NOMO-1 (cell line): ENCODE measurements at regions not wholly inside any gene's neighbourhood (a gene's known extent, or its start where the extent isn't known, plus 50 kb on each side); places are given as distances from the start of the nearest gene placed in this dataset.

ENCODE experiments used
- DNase-seq, 2 experiments: peaks; one replicate each; lab custom pipeline; 2025; ENCODE audit not compliant: unreplicated experiment in 2 of 2; lab: John Stamatoyannopoulos, UW

GRCh38 chr2:100658017-100658416 lies 95.2 kb downstream of the PDCL3 start:
- no peak for DNase-seq

- no peak for DNase-seq
Measured at GRCh38 chr2:100660851-100661584, 98.2 kb downstream of the PDCL3 start.

- DNase-seq, result no peak
Measured at GRCh38 chr2:100662866-100663265, 100.1 kb downstream of the PDCL3 start.

- DNase-seq, result no peak
Measured at GRCh38 chr2:100664021-100664755, 101.4 kb downstream of the PDCL3 start.

DNA sequence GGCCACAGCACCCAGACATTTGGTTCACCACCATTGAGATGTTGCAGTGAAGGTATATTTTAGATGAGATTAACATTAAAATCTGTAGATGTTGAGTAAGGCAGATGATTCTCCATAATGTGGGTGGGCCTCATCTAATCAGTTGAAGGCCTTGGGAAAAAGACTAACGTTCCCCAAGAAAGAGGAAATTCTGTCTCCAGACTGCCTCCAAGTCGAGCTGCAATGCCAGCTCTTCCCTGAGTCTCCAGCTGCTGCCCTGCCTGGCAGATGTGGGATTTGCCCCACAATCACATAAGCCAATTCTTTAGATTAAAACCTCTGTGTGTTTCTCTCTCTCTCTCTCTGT lies 101.9 kb downstream of the PDCL3 start:
- DNase-seq, result no peak

DNA sequence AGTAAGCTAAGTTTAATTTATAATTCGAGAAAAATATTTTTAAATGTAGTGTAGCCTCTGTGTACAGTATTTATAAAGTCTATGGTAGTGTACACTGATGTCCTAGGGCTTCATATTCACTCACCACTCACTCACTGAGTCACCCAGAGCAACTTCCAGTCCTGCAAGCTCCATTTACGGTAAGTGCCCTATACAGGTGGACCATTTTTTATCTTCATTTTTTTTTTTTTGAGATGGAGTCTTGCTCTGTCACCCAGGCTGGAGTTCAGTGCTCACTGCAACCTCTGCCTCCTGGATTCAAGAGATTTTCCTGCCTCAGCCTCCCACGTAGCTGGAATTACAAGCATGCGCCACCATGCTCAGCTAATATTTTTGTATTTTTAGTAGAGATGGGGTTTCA lies 104.2 kb downstream of the PDCL3 start:
- DNase-seq, result no peak

GRCh38 chr2:100667801-100668200 lies 105.0 kb downstream of the PDCL3 start:
- DNase-seq, result no peak

DNA sequence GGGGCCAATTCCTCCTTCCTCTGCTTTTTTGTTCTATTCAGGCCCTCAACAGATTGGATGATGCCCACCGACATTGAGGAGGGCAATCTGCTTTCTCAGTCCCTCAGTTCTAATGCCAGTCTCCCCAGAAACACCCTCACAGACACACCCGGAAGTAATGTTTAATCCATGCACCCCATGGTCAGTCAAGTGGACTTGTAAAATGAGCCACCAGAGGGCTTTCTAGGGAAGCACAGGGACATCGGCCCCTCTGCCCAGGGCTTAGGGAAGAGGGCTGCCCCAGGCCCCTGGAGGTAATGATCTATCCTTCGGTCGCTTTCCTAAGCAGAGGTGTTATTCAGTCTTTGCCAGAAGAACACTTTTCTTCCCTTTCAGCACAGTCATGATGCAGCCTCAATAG lies 107.4 kb downstream of the PDCL3 start:
- no peak for DNase-seq

- no peak for DNase-seq
Measured at GRCh38 chr2:100673115-100673514, 110.3 kb downstream of the PDCL3 start.

- no peak for DNase-seq
Measured at GRCh38 chr2:100673691-100674485, 111.1 kb downstream of the PDCL3 start.

- no peak for DNase-seq
Measured at GRCh38 chr2:100674666-100675065, 111.9 kb downstream of the PDCL3 start.

DNA sequence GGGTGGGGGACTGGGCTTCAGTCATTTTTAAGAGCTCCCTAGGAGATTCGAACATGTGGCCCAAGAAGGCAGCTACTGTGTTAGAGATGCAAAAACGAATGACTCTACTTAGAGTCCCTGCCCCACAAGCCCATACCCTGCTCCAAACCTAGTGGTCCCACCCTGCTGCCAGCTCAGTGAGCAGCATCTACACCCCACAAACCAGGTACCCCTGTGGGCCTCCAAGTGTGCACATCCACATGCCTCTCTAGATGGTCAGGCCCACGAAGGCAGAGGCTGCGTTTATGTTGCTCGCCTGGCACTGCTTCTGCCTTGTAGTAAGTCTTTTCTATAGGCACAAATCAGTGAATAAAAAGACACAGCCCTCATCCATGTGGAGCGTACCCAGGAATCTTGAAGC lies 112.6 kb downstream of the PDCL3 start:
- DNase-seq, result no peak

GRCh38 chr2:100675855-100676254 lies 113.1 kb downstream of the PDCL3 start:
- DNase-seq, result no peak

GRCh38 chr2:100676346-100676745 lies 113.6 kb downstream of the PDCL3 start:
- no peak for DNase-seq

- no peak for DNase-seq
Measured at GRCh38 chr2:100677611-100678185, 114.9 kb downstream of the PDCL3 start.

DNA sequence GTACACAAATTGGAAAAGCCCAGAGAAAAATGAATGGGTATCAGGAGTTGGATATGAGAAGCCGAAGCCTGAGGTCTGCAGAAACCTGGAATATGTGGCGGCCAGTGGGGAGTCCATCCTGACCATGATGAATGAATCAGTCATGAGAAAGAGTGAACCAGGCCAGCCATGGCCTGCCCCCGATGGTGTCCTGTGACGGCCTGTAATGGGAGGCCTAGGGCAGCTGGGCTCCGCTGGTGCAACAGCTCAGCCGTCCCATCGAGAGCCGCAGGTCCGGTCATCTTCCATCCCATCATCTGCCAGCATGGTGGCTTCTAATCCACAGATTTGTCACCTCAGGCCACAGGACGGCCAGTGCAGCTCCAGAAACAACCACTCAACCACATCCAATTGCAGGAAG lies 116.4 kb downstream of the PDCL3 start:
- no peak for DNase-seq

DNA sequence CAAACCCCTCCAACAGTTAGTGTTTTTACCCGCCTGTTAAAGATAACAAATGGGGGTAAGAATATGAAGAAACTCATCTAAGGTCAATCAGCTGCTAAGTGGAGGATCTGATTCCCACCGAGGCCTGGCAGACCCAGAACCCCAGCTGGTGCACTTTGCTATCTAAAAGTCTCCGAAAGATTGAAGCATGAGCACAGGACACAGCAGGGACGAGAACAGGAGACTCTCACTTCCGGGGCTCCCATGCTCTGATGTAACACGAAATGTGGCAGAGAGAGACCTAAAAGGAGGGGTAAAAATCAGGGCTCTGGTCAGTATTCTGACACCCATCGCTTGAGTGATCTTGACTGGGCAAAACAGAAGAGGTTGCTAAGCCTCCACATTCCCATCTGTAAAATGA lies 119.7 kb downstream of the PDCL3 start:
- no peak for DNase-seq

DNA sequence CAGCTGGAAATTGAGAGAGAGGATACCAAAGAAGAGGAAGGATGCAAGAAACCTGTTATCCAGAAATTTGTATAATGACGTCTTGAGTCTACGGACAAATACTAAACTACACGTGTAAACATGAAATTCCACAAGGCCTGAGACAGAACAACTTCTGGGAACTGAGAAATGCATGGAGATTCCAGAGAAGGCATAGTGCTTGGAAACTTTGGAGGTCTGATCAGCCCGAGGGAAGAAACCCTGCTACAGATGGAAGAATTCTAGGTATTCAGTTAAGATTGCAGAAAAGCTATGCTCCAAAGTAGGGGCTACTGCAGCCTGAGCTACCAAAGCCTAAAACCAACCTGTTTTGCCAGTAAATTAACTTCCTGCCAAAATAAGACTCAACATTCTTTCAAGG lies 120.4 kb downstream of the PDCL3 start:
- no peak for DNase-seq

DNA sequence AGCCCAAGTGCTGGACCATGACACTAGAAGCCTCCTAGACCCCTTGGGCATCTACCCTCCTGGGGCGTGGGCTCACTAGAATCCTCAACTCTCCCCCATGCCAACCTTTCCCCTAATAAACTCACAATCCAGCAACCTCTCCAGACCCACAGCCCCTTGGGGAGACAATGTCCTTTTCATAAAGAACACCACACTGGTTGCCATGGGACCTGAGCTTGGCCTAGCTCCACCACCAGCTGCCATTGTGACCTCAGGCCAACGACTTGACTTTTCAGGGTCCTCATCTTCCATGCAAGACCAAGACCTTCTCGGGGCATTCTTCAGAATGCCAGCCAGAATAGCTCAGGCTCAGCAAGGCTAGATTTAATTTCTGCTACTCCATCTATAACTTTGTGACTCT lies 128.1 kb upstream of the NPAS2 start:
- DNase-seq, result no peak

DNA sequence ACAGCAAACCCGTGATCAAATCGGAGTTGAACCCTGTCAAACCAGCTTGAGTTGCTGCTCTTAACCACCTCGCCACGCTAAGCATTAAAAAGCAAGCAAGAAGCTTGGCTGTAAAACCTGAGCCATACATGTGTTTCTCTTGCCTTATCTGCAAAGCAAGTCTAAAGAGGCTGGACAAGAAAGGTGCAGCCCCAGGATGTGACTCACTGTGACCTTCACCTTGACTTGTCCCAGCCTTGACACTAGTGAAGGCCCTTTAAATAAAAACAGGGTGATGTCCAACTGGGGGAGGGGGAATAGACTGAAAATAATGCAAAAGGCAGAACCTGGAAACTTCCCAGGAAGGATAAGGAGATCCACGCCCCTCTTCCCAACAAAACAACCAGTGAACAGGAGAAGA lies 127.6 kb upstream of the NPAS2 start:
- no peak for DNase-seq

- no peak for DNase-seq
Measured at GRCh38 chr2:100692906-100693305, 127.0 kb upstream of the NPAS2 start.
